ENCODE measurements at regions not wholly inside any gene's neighbourhood (a gene's known extent, or its start where the extent isn't known, plus 50 kb on each side); places are given as distances from the start of the nearest gene placed in this dataset.

DNA sequence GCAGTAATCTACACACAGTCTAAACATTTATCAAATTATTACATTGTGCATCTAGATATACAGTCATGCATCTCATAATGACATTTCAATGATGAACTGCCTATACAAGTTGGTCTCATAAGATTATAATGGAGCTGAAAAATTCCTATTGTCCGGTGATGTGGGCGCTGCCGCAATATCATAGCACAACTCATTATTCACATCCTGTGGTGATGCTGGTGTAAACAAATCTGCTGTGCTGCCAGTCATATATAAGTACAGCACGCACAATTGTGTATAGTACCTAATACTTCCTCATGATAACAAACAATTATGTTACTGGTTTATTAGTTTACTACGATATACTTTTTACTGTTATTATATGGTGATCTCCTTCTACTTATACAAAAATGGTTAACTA is 768.8 kb upstream of the NOVA1 start:
- DNase-seq (ENCODE audit: low read depth in 2 of 3, low spot score in 1 of 3) = no peak

GRCh38 chr14:27367345-27367744 is 769.5 kb upstream of the NOVA1 start:
- no peak for DNase-seq (ENCODE audit: low read depth in 2 of 3, low spot score in 1 of 3)

GRCh38 chr14:27370074-27370473 is 772.2 kb upstream of the NOVA1 start:
- DNase-seq (ENCODE audit: low read depth in 2 of 3, low spot score in 1 of 3) = no peak

DNA sequence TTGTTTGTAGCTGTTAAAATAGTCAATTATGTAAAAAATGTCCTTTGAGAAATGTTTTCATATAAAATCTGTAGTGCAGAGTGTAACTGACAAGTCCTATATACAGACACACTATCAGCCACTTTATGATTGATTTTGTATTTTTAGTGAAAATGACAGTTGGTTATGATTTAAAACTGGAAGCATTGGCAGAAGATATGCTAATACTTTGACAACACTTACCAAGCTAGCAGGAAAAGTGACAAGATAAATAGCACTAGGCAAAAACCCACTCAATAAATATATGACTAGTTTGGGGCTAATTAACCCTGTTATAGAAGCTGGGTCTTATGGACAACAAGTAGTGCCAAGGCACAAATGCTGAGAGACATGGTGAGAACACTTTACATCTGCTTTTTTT is 772.9 kb upstream of the NOVA1 start:
- no peak for DNase-seq (ENCODE audit: low read depth in 2 of 3, low spot score in 1 of 3)

DNA sequence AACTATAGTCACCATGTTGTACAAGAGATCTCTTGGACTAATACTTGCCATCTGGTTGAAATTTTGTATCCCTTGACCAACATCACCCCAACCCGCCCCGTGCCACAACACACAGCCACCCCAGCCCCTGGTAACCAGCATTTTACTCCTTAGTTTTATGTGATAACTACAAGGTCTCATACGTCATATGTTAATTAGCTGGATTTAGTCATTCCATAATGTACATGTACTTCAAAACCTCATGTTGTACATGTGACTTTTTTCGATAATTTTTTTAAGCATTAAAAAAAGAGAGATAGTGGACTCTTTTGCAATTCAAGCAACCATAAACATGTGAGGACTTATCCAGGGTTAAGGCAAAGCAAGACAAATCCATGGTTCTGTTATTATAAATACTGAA is 773.4 kb upstream of the NOVA1 start:
- DNase-seq (ENCODE audit: low read depth in 2 of 3, low spot score in 1 of 3) = no peak

DNA sequence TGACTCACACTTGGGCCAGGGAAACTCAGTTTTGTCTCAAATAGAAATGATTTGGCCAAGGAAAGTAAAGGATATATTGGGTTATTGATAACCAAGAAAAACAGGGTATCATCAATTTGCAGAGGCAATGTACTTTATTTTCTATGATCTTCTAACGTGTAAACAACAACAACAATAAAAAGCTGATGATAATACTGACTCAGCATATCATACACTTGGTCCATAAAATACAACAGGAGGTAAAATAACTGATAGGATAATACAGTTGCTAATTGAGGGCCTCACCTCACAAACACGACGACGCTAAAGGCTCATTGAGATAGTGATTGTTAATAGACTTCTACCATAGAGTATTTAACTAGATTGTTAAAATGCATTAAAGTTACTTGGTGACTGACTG is 774.0 kb upstream of the NOVA1 start:
- DNase-seq (ENCODE audit: low read depth in 2 of 3, low spot score in 1 of 3) = no peak

- DNase-seq (ENCODE audit: low read depth in 2 of 3, low spot score in 1 of 3) = no peak
Measured at GRCh38 chr14:27372771-27373170, 774.9 kb upstream of the NOVA1 start.

GRCh38 chr14:27384124-27384523 is 786.3 kb upstream of the NOVA1 start:
- DNase-seq (ENCODE audit: low read depth in 2 of 3, low spot score in 1 of 3) = no peak

DNA sequence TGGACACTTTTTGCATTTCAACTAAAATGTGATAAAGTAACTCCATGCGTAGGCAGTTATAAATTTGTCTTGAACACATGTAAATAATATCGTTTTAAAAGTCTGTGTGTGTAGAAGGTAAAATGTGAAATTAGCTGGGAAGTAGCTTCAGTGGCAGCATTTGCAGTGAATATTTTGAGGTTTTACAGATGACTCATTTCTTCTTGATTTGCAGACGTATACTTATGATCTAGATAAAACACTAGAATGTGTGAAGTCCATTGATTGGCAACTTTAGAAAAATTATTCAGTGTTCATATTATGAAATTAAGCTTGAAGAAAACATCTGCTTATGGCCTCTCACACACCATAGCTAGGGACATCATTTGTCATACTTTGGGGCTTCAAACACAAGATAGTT is 788.6 kb upstream of the NOVA1 start:
- DNase-seq (ENCODE audit: low read depth in 2 of 3, low spot score in 1 of 3) = no peak

DNA sequence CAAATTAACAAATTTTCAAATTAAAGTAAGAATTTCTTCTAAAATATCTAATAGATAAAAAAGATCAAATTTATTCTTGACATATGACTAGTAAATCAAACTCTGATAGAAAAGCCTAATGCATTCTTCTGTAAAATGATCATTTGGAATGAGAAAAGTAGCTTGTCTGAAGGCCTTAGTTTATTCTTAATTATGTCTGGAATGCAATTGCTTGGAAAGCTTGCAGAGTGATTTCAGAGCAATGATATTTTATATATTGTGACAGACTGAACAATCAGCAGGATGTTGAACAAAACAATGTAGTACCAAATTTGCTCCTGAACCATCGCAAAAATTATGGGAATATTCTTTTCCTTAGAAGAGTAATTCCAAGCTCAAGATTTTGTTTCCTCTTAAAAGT is 789.6 kb upstream of the NOVA1 start:
- no peak for DNase-seq (ENCODE audit: low read depth in 2 of 3, low spot score in 1 of 3)

DNA sequence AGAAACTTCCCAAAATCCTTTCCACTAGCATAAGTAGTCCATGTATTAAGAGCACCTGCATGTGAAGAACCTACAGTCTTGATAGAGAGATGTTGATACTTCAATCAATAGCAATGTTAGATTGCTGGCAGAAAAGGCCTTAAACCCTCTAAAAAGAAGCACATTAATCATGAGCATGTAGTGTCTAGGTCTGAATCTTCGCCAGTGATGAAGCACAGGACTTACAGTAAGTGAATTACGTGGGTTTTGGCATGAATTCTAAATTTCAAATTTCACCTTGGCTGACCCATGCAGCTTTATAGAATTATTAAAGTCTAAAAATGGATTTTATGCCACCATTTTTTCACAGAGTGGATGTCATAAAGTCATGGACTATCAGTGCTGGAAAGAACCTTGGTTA is 791.6 kb upstream of the NOVA1 start:
- DNase-seq (ENCODE audit: low read depth in 2 of 3, low spot score in 1 of 3) = no peak

GRCh38 chr14:27390155-27390554 is 792.3 kb upstream of the NOVA1 start:
- DNase-seq (ENCODE audit: low read depth in 2 of 3, low spot score in 1 of 3) = no peak

DNA sequence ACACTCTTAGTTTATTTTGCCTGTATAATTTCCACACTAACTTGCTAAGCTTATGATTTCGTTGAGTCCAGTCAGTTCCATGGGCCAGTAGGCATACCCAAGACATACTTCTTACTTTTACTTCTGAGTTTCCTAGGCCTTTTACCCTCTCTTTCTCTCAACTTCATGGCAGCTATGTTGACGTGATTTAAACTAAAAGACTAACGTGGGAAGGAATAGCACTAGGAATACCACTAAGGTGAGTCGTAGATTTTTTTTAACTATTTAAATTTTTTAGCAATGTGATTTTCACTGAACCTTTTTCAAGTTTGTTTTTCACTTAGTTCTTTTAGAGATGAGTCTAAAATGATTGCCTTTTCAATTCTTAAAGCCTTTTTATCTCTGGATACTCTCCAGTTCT is 793.5 kb upstream of the NOVA1 start:
- DNase-seq (ENCODE audit: low read depth in 2 of 3, low spot score in 1 of 3) = no peak

- DNase-seq (ENCODE audit: low read depth in 2 of 3, low spot score in 1 of 3) = no peak
Measured at GRCh38 chr14:27392153-27392552, 794.3 kb upstream of the NOVA1 start.

DNA sequence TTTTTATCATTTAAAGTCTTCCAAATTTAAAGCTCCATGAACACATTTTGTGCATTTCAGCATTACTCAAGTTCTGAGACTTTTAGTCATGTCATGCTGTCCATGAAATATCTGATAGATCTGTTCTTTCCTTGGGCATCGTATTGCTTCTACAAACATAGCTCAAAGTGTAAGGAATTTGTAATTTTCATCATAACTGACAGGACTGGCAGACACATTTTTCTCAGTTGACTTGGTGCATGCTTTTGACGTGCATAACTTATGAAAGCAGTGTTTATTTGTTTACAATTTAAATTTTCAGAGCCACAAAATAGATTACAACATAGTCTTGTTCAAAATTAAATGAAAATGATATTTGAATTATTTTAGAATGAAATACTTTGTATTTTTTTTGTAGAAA is 812.1 kb upstream of the NOVA1 start:
- DNase-seq (ENCODE audit: low read depth in 2 of 3, low spot score in 1 of 3) = no peak

DNA sequence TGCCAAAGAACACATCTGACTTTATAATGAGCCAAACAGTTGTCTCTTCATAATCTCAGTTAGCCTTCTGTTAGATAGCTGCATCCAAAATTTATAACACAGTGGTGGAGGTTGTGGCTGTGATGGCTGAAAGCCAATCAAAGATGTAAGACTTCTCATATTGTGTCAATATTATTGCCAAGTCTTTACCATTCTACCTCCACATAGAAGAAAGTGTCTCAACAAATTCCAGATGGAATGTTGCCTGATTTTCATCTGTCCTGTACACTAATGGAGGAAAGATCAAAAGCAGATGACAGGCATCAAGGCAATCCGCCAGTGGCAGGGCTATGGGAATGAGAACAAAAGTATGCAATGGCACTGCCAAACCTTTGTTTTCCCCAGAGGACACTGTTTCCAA is 813.1 kb upstream of the NOVA1 start:
- DNase-seq (ENCODE audit: low read depth in 2 of 3, low spot score in 1 of 3) = no peak

DNA sequence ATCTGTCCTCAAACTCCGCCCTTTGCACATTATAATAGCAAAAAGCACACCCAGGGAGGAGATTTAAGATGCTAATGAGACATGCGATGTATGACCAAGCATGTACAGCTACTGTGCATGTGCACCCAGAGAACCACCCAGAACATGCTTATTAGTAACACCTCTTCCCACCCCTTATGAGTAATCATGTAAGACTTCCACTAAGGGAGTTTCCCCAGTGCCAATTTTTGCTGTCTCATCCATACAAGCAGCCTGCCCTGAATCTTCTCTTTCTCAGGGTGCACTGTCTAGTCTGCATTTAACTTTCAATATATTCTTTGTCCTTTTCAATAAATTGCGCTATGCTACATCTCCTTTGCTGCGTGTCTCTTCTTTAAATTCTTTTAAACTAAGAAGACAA is 830.0 kb upstream of the NOVA1 start:
- DNase-seq (ENCODE audit: low read depth in 2 of 3, low spot score in 1 of 3) = no peak

DNA sequence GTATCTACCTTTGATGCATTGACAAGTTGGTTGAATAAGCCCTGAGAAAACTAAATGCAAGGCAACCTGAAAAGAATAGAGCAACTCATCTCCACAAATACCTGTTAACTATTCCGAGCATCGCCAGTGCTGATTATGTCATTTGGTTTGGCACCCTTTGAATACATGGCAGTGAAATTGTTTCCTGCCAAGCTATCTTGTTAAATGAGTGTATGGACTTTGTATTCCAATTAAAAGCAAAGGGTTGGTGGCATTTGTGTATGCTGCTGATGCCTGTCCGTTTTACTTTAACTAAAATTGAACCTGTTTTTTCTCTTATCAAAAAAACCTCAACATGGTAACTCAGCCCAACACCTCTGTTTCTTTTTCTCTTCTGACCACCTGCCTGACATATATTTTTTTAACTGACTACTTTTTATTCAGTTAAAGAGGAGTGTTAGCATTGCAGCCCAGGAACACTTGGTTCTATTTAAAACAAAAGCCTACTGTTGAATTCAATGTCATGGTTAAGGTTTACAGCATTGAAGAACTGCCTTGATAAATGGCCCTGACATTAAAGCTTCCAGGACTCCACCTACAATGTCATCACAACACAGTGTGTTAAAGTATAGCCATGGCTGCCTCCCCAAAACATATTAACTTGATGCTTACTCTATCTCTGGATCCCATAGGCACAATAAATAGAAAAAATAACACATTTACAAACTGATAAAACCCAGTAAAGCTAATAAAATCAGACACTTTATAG is 838.3 kb upstream of the NOVA1 start:
- no peak for DNase-seq (ENCODE audit: low read depth in 2 of 3, low spot score in 1 of 3)

- DNase-seq (ENCODE audit: low read depth in 2 of 3, low spot score in 1 of 3) = no peak
Measured at GRCh38 chr14:27484633-27485032, 886.8 kb upstream of the NOVA1 start.

- no peak for DNase-seq (ENCODE audit: low read depth in 2 of 3, low spot score in 1 of 3)
Measured at GRCh38 chr14:27485193-27485592, 887.4 kb upstream of the NOVA1 start.

DNA sequence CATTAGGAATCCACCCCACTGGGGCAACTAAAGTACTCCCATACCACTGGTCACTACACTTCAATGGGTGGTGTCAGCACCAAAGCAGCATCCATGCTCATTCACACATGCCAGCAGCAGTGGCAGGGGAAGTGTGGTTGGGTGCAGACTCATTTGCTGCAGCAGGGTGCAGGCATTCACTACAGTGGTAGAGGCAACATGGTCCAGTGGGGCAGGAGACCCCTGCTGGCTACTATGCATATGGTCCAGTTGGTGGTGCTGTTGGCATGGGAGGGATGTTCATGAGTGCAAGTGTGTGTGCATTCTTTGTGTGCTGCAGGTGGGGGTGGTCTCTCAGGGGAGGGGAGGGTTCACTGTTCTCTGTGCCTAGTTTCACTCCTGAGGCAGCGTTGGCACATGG is 908.4 kb upstream of the NOVA1 start:
- no peak for DNase-seq (ENCODE audit: low read depth in 2 of 3, low spot score in 1 of 3)

DNA sequence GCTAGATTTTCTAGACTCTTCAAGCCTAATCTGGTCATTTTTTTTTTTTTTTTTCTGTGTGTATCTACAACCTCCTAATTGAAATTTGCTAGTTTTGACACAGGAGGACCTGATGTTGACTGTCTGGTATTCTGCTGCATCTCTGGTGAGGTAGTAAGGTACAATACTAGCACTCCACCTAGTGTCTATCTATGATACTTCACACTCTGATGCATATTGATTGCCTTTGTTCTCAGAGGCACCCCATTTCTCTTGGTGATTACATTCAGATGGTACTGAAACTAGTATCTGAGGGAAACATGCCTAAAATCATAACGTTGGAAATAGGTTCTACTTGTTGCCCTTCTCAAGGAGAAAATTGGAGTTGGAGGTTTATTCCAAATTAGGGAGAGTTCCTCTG is 930.5 kb upstream of the NOVA1 start:
- no peak for DNase-seq (ENCODE audit: low read depth in 2 of 3, low spot score in 1 of 3)

GRCh38 chr14:27536748-27537147 is 938.9 kb upstream of the NOVA1 start:
- no peak for DNase-seq (ENCODE audit: low read depth in 2 of 3, low spot score in 1 of 3)

GRCh38 chr14:27546111-27546510 is 948.3 kb upstream of the NOVA1 start:
- DNase-seq (ENCODE audit: low read depth in 2 of 3, low spot score in 1 of 3) = no peak

Measured in stimulated activated CD4-positive, alpha-beta T cell treated with anti-CD3 and anti-CD28 coated beads, Interleukin-12 subunit alpha, Interleukin-12 subunit beta, amount 100 ng/mL, for 48 hours (primary cell).